Transverse colon (tissue), 4 donors: ENCODE measurements at regions not wholly inside any gene's neighbourhood (a gene's known extent, or its start where the extent isn't known, plus 50 kb on each side); places are given as distances from the start of the nearest gene placed in this dataset.

ENCODE experiments used
- POLR2A ChIP-seq: fragments of 450-650 bp; IDR thresholded peaks from one replicate; pipeline ENCODE4 v1.6.1; 2016; ENCODE audit warnings: antibody characterized with exemption, mild to moderate bottlenecking, moderate library complexity
- POLR2AphosphoS5 ChIP-seq, 3 donors: sonication (generic); formaldehyde crosslinking; IDR thresholded peaks; one replicate each; pipeline ENCODE4 v1.6.1; 2016; ENCODE audit warnings: antibody characterized with exemption in 3 of 3
- TF ChIP-seq, protein P1 (sequence below), 5 experiments: fragments of 200-600 bp in 3 of 5; fragments of 450-650 bp in 2 of 5; sonication (generic) in 3 of 5; IDR thresholded peaks; 1 replicate in 2 of 5; 2 replicates in 3 of 5; pipeline ENCODE4 v1.5.1; 2016 to 2017; ENCODE audit warnings: antibody characterized with exemption in 5 of 5, inconsistent platforms in 3 of 5, mild to moderate bottlenecking in 2 of 5, moderate library complexity in 1 of 5

DNA sequence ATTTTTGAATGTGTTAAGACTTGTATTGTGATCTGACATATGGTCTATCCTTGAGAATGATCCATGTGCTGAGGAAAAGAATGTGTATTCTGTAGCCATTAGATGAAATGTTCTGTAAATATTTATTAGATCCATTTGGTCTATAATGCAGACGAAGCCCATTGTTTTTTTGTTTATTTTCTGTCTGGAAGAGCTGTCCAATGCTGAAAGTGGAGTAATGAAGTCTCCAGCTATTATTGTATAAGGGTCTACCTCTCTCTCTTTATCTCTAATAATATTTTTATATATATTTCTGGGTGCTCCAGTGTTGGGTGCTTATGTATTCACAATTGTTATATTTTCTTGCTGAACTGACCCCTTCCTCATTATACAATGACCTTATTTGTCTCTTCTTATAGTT, 250.6 kb upstream of the GADL1 start:
- TF ChIP-seq, protein P1, sequence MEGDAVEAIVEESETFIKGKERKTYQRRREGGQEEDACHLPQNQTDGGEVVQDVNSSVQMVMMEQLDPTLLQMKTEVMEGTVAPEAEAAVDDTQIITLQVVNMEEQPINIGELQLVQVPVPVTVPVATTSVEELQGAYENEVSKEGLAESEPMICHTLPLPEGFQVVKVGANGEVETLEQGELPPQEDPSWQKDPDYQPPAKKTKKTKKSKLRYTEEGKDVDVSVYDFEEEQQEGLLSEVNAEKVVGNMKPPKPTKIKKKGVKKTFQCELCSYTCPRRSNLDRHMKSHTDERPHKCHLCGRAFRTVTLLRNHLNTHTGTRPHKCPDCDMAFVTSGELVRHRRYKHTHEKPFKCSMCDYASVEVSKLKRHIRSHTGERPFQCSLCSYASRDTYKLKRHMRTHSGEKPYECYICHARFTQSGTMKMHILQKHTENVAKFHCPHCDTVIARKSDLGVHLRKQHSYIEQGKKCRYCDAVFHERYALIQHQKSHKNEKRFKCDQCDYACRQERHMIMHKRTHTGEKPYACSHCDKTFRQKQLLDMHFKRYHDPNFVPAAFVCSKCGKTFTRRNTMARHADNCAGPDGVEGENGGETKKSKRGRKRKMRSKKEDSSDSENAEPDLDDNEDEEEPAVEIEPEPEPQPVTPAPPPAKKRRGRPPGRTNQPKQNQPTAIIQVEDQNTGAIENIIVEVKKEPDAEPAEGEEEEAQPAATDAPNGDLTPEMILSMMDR (IDR thresholded peaks at IDR 0.05): no peak
- TF ChIP-seq POLR2A: no peak
- TF ChIP-seq POLR2AphosphoS5 (IDR thresholded peaks at IDR 0.05): no peak
